ENCODE measurements at regions not wholly inside any gene's neighbourhood (a gene's known extent, or its start where the extent isn't known, plus 50 kb on each side); places are given as distances from the start of the nearest gene placed in this dataset.

DNA sequence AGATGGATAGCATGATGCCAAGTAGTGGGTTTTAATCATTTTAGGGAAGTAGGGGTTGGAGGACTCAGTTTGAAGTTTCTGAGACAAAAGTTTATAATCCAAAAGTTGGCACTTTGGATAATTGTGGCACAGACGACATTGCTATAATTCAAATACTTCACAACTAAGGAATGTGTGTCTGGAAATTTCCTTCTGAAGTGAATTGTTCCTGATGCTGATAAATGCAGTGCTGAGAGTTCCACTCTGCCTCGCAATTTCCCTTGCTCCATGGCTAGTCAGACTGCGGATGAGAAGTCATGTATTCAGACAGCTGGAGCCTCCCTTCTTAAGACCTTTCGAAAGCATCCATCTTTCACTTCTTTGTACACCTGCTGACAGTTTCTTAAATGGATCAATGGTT lies 393.3 kb upstream of the PRICKLE1 start:
- Histone ChIP-seq H3K36me3 (ENCODE audit: insufficient read depth, low read length) (no peaks in the 10 kb centered on the region), H3K9ac (ENCODE audit: low read depth, low read length) (no peak overlapping the region), H3K27ac (ENCODE audit: low read depth, low read length) (no peak overlapping the region), H3K4me1 (ENCODE audit: insufficient read depth, low read length) (peaks cover 40% of the 10 kb centered on the region), H3K9me3 (ENCODE audit: insufficient read depth, low read depth, low read length) (no peaks in the 10 kb centered on the region), H3K4me3 (ENCODE audit: low read length) (no peak overlapping the region), H3K27me3 (ENCODE audit: insufficient read depth, low read length) (no peaks in the 10 kb centered on the region)
- WGBS, result 97% methylated on average over 4 of the region's 4 CpGs

DNA sequence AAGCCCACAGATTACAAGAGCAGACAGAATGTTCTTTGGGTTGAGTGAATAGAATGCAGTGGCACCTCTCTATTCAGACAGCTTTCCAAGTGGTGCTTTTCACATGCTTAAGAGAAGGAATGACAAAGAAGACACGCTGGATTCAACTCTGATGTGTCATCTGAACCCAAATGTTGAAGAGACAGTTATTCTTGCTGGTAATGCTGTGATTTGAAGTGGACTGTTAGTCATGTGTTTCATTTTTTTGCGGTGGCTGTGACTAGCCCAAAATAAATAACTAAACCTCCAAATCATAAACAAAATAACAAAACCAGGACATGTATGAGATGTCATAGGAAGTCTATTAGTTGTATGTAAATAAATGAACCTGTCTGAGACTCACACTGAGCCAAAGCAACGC lies 391.8 kb upstream of the PRICKLE1 start:
- H3K27me3 ChIP-seq (ENCODE audit: insufficient read depth, low read length), result no peaks in the 10 kb centered on the region
- H3K9ac ChIP-seq (ENCODE audit: low read depth, low read length), result no peak overlapping the region
- 30% methylated on average over 2 of the region's 3 CpGs for WGBS
- H3K4me1 ChIP-seq (ENCODE audit: insufficient read depth, low read length), result peaks cover 29% of the 10 kb centered on the region
- H3K4me3 ChIP-seq (ENCODE audit: low read length), result no peak overlapping the region
- no peaks in the 10 kb centered on the region for H3K9me3 ChIP-seq (ENCODE audit: insufficient read depth, low read depth, low read length)
- H3K27ac ChIP-seq (ENCODE audit: low read depth, low read length), result peak overlapping the region; percentile 41; the same call in 1 of the 2 replicates
- H3K36me3 ChIP-seq (ENCODE audit: insufficient read depth, low read length), result no peaks in the 10 kb centered on the region

DNA sequence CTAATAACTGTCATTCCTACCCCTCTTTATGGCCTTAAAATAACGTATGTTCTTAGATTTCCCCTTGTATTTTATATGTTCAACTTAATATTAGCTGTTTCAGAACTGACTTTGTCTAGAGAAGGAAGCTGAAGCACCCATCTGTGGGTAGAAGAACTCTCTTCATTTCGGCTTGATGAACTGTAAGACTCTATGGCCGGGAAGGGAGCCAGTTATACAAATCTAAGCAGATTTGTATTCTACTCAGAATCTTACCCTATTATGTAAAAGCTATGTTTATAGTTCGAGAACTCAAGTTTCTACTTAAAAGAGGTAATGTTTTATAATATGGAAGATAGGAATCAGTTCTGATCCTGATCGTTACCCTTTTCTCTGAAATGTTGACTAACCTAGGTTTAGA lies 390.9 kb upstream of the PRICKLE1 start:
- Histone ChIP-seq H3K27ac (ENCODE audit: low read depth, low read length) (no peak overlapping the region), H3K4me3 (ENCODE audit: low read length) (no peak overlapping the region), H3K36me3 (ENCODE audit: insufficient read depth, low read length) (no peaks in the 10 kb centered on the region), H3K27me3 (ENCODE audit: insufficient read depth, low read length) (no peaks in the 10 kb centered on the region), H3K9ac (ENCODE audit: low read depth, low read length) (no peak overlapping the region), H3K9me3 (ENCODE audit: insufficient read depth, low read depth, low read length) (no peaks in the 10 kb centered on the region), H3K4me1 (ENCODE audit: insufficient read depth, low read length) (peaks cover 21% of the 10 kb centered on the region)
- 93% methylated on average over 3 of the region's 5 CpGs for WGBS

DNA sequence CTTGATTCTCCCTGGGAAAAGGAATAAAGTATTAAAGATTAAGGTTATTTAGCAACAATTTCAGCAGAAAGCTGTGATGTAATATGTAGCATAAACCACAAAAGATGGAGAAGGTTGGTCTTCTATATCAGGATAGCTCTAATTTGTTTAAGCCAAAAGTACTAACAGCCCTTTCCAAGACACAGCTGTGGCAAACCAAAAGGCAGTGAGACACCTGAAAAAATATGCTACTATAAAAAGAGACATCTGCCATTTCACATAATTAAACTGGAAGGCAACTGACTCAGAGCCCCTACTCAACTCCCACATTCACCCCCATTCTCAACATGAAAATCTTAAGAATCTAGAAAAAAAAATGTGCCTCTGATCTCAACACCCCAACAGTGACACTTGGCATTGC lies 390.2 kb upstream of the PRICKLE1 start:
- H3K9ac ChIP-seq (ENCODE audit: low read depth, low read length), result no peak overlapping the region
- no peak overlapping the region for H3K27ac ChIP-seq (ENCODE audit: low read depth, low read length)
- no peaks in the 10 kb centered on the region for H3K9me3 ChIP-seq (ENCODE audit: insufficient read depth, low read depth, low read length)
- peaks cover 14% of the 10 kb centered on the region for H3K4me1 ChIP-seq (ENCODE audit: insufficient read depth, low read length)
- no peaks in the 10 kb centered on the region for H3K27me3 ChIP-seq (ENCODE audit: insufficient read depth, low read length)
- no peaks in the 10 kb centered on the region for H3K36me3 ChIP-seq (ENCODE audit: insufficient read depth, low read length)
- H3K4me3 ChIP-seq (ENCODE audit: low read length), result no peak overlapping the region

DNA sequence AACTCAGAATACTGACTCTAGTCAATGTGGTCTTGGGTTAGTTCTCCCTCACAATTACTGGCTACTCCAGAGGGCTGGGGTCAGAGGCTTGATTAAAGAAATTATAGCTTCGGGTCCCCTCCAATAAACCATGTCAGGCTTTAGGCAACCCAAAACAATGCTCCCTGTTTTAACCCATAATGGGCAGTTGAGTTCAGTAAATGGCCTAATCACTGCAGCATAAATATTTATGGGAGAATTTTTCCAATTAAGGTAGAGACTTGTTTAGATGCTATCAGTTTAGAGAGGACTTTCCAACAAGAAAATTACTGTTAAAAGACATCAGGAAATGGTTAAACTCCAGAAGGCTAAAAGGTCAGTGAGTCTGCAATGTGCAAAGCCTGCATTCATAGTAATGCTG lies 389.2 kb upstream of the PRICKLE1 start:
- no peaks in the 10 kb centered on the region for H3K27me3 ChIP-seq (ENCODE audit: insufficient read depth, low read length)
- H3K9me3 ChIP-seq (ENCODE audit: insufficient read depth, low read depth, low read length), result no peaks in the 10 kb centered on the region
- H3K36me3 ChIP-seq (ENCODE audit: insufficient read depth, low read length), result no peaks in the 10 kb centered on the region
- 100% methylated on average over 1 of the region's 1 CpG for WGBS
- no peak overlapping the region for H3K27ac ChIP-seq (ENCODE audit: low read depth, low read length)
- H3K9ac ChIP-seq (ENCODE audit: low read depth, low read length), result no peak overlapping the region
- peaks cover 13% of the 10 kb centered on the region for H3K4me1 ChIP-seq (ENCODE audit: insufficient read depth, low read length)
- no peak overlapping the region for H3K4me3 ChIP-seq (ENCODE audit: low read length)

DNA sequence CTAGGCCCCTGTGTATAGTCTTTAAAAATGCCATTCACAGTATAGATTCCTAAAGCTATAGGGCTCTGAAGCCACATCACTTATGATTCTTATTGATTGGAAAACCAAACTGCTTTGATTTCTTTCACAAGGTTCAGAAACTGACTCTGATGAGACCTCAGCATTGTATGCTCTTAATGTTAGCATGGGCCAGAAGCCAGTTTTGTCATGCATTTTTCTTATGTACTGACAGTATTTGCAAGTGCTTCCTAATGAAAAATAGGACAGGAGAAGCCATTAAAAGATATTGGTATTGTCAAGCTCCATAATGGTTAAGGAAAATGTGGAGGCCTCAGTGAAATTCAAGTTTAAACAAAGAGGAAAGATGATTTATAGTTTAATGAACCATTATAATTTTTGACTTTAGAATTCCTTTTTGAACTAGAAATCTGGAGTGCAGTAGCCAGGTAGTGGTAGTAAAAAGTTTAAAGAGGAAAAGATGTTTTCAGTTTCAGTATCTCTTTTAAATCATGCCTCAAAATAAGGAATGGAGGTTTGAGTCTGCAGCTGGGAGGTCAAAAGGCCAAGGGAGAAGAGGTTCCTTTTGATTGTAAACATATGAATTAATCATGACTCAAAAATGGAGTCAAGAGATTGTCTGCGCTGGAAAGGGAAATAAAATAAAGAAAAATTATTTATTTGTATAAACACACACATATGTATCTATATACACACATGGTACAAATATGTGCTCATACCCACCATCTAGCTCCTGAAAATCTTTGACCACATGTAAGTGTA lies 388.1 kb upstream of the PRICKLE1 start:
- H3K9ac ChIP-seq (ENCODE audit: low read depth, low read length), result no peak overlapping the region
- H3K9me3 ChIP-seq (ENCODE audit: insufficient read depth, low read depth, low read length), result no peaks in the 10 kb centered on the region
- H3K4me1 ChIP-seq (ENCODE audit: insufficient read depth, low read length), result peaks cover 13% of the 10 kb centered on the region
- no peaks in the 10 kb centered on the region for H3K36me3 ChIP-seq (ENCODE audit: insufficient read depth, low read length)
- no CpG with 5 or more reads among the region's 1 CpG for WGBS
- H3K4me3 ChIP-seq (ENCODE audit: low read length), result no peak overlapping the region
- H3K27me3 ChIP-seq (ENCODE audit: insufficient read depth, low read length), result no peaks in the 10 kb centered on the region
- no peak overlapping the region for H3K27ac ChIP-seq (ENCODE audit: low read depth, low read length)

DNA sequence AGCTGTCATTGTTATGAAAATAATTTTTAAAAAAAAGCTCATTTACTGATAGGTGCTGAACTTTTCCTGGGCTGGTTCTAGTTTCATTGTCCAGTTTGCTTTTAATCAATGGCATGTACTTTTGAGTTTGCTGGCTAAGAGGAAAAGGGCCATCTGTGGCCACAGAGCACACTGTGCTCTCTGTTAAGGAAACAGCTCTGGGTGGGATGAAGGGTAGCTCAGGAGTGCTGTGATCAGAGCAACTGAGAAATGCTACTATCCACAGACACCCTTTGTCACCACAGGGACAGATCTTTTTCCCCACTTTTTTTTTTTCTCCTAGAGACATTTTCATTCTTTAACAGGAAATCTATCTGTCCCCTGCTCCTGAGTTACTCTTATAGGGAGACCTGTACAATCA lies 387.1 kb upstream of the PRICKLE1 start:
- no peak overlapping the region for H3K4me3 ChIP-seq (ENCODE audit: low read length)
- peaks cover 6% of the 10 kb centered on the region; the same call in 1 of the 2 replicates for H3K9me3 ChIP-seq (ENCODE audit: insufficient read depth, low read depth, low read length)
- H3K27ac ChIP-seq (ENCODE audit: low read depth, low read length), result no peak overlapping the region
- H3K4me1 ChIP-seq (ENCODE audit: insufficient read depth, low read length), result peaks cover 12% of the 10 kb centered on the region
- H3K9ac ChIP-seq (ENCODE audit: low read depth, low read length), result no peak overlapping the region
- no peaks in the 10 kb centered on the region for H3K36me3 ChIP-seq (ENCODE audit: insufficient read depth, low read length)
- no peaks in the 10 kb centered on the region for H3K27me3 ChIP-seq (ENCODE audit: insufficient read depth, low read length)

DNA sequence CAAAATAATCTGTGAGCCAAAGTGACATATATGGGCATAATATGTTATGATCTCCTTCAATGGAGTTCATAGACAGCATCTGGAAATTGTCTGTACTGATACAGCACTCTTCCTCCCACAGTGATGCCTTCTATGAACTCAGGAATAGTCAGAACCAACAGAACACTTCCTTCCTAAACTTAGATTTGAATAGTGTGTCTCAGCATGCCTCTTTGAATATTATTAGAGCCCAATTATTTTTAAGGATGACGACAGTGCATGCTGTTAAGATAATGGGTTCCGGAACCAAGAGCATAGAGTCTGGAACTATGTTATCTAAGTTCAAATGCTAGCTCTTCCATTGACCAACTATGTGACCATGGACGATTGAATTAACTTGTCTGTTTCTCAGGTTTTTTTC lies 386.6 kb upstream of the PRICKLE1 start:
- no peaks in the 10 kb centered on the region for H3K27me3 ChIP-seq (ENCODE audit: insufficient read depth, low read length)
- peaks cover 8% of the 10 kb centered on the region; the same call in 1 of the 2 replicates for H3K9me3 ChIP-seq (ENCODE audit: insufficient read depth, low read depth, low read length)
- 89% methylated on average over 2 of the region's 3 CpGs for WGBS
- H3K27ac ChIP-seq (ENCODE audit: low read depth, low read length), result no peak overlapping the region
- H3K36me3 ChIP-seq (ENCODE audit: insufficient read depth, low read length), result no peaks in the 10 kb centered on the region
- peaks cover 9% of the 10 kb centered on the region for H3K4me1 ChIP-seq (ENCODE audit: insufficient read depth, low read length)
- no peak overlapping the region for H3K9ac ChIP-seq (ENCODE audit: low read depth, low read length)
- H3K4me3 ChIP-seq (ENCODE audit: low read length), result no peak overlapping the region

DNA sequence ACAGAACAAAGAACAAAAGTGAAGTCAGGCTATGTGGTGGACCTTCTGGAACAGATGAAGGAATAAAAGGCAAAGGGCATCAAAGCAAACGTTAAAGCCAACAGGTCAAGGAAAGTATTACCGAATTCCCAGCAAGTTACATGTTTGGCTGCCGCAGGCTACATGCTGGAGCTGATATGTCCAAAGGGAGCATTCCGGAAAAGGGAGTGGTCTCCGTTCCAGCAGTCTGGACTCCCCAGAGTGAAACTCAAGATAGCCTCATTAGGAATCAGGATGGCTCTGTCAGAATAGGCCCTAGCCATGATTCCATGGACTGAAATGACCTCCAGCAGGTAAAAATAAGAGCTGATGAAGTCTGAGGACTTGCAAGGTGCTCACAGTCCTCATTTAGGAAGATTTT lies 379.8 kb upstream of the PRICKLE1 start:
- Histone ChIP-seq H3K4me1 (ENCODE audit: insufficient read depth, low read length) (no peaks in the 10 kb centered on the region), H3K9ac (ENCODE audit: low read depth, low read length) (no peak overlapping the region), H3K27ac (ENCODE audit: low read depth, low read length) (no peak overlapping the region), H3K9me3 (ENCODE audit: insufficient read depth, low read depth, low read length) (peaks cover 12% of the 10 kb centered on the region; the same call in 1 of the 2 replicates), H3K27me3 (ENCODE audit: insufficient read depth, low read length) (no peaks in the 10 kb centered on the region), H3K36me3 (ENCODE audit: insufficient read depth, low read length) (no peaks in the 10 kb centered on the region), H3K4me3 (ENCODE audit: low read length) (no peak overlapping the region)
- 95% methylated on average over 5 of the region's 5 CpGs for WGBS

DNA sequence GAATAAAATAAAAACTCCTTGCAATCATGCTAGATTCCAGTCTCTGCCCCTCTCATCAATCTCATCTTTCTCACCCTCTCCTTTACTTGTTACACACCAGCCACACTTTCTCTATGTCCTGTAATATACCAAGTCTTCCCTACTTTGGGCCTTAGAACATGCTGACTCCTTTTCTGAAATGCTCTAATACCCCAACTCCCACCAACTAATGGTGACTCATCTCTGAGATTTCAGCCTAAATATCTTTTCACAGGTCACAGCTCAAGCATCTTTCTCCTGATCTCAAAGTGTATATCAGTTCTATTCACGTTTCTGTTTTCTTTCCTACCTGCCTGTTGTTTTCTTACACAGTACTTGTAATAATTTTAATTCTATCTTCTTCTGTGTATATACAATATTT lies 378.9 kb upstream of the PRICKLE1 start:
- Histone ChIP-seq H3K27ac (ENCODE audit: low read depth, low read length) (no peak overlapping the region), H3K4me1 (ENCODE audit: insufficient read depth, low read length) (no peaks in the 10 kb centered on the region), H3K9ac (ENCODE audit: low read depth, low read length) (no peak overlapping the region), H3K4me3 (ENCODE audit: low read length) (no peak overlapping the region), H3K36me3 (ENCODE audit: insufficient read depth, low read length) (no peaks in the 10 kb centered on the region), H3K9me3 (ENCODE audit: insufficient read depth, low read depth, low read length) (peaks cover 12% of the 10 kb centered on the region; the same call in 1 of the 2 replicates), H3K27me3 (ENCODE audit: insufficient read depth, low read length) (no peaks in the 10 kb centered on the region)
- 100% methylated on average over 1 of the region's 1 CpG for WGBS

DNA sequence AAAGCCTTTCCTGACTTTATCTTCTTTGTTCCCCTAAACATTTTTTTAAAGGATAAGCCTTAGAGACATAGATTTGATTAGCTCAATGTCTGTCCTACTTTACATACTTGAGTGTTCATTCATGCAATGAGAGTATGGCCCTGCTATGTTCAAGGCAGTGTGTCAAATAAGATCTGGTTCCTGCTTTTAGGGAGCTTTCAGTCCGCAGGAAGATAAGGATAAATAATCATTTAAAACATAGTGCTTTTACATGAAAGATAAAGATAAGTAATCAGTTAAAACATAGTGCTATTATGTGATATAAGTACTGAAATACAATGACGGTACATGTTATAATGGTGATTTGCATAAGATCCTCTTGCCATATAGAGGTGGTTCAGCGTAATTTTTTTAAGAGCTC lies 378.3 kb upstream of the PRICKLE1 start:
- WGBS, result 93% methylated on average over 3 of the region's 3 CpGs
- Histone ChIP-seq H3K9me3 (ENCODE audit: insufficient read depth, low read depth, low read length) (peaks cover 12% of the 10 kb centered on the region; the same call in 1 of the 2 replicates), H3K27me3 (ENCODE audit: insufficient read depth, low read length) (no peaks in the 10 kb centered on the region), H3K27ac (ENCODE audit: low read depth, low read length) (no peak overlapping the region), H3K4me3 (ENCODE audit: low read length) (no peak overlapping the region), H3K36me3 (ENCODE audit: insufficient read depth, low read length) (no peaks in the 10 kb centered on the region), H3K4me1 (ENCODE audit: insufficient read depth, low read length) (no peaks in the 10 kb centered on the region), H3K9ac (ENCODE audit: low read depth, low read length) (no peak overlapping the region)

DNA sequence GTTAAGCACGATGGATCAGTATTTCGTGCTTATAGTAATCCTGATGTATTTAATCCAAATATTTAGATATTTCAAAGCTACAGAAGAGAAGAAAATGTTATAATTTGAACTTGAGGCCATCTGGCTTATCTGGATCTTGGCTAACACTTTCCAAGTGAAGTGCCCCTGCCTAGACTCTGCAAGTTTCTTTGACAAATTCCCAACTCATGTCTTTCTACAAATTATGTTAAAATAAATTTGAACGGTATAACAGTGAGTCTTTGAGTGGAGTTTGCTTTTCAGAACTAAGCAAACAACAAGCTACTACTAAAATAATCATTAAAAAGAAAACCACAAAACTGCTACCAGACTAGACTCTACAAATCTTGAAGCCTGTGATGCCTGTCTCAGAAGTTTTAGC lies 374.4 kb upstream of the PRICKLE1 start:
- Histone ChIP-seq H3K4me1 (ENCODE audit: insufficient read depth, low read length) (no peaks in the 10 kb centered on the region), H3K36me3 (ENCODE audit: insufficient read depth, low read length) (no peaks in the 10 kb centered on the region), H3K9ac (ENCODE audit: low read depth, low read length) (no peak overlapping the region), H3K27me3 (ENCODE audit: insufficient read depth, low read length) (no peaks in the 10 kb centered on the region), H3K4me3 (ENCODE audit: low read length) (no peak overlapping the region), H3K27ac (ENCODE audit: low read depth, low read length) (no peak overlapping the region), H3K9me3 (ENCODE audit: insufficient read depth, low read depth, low read length) (no peaks in the 10 kb centered on the region)
- 100% methylated on average over 1 of the region's 3 CpGs for WGBS
